SK-N-SH (cell line): ENCODE measurements at regions not wholly inside any gene's neighbourhood (a gene's known extent, or its start where the extent isn't known, plus 50 kb on each side); places are given as distances from the start of the nearest gene placed in this dataset.

Source experiments
- CTCF ChIA-PET: fragments of 300-600, 350-600 bp; formaldehyde crosslinking; extraction: SDS; loops from one replicate; lab custom pipeline; 2021; lab: Yijun Ruan, JAX
- POLR2A ChIA-PET: fragments of 350-600 bp; sonication (Branson Sonifier 250); formaldehyde crosslinking; extraction: SDS; loops from one replicate; lab custom pipeline; 2020; ENCODE audit warnings: antibody characterized with exemption, inconsistent platforms; lab: Yijun Ruan, JAX
- DNase-seq: peaks from one replicate; pipeline ENCODE4 v3.0.0; 2012
- H2AFZ ChIP-seq: fragments of 200-600 bp; sonication (generic); 2 replicates; pipeline ENCODE4 v1.8.1; 2016; ENCODE audit warnings: antibody characterized with exemption, mild to moderate bottlenecking, low read depth
- H3F3A ChIP-seq: fragments of 200-600 bp; sonication (generic); replicated peaks from 2 replicates; pipeline ENCODE3; 2016; ENCODE audit warnings: antibody characterized with exemption, mild to moderate bottlenecking; ENCODE audit not compliant: insufficient read depth
- H3K27ac ChIP-seq, 2 experiments: fragments of 200-500 bp in 1 of 2; fragments of 200-600 bp in 1 of 2; sonication (Bioruptor generic) in 1 of 2; sonication (generic), shearing (Covaris generic) in 1 of 2; 2 replicates each; pipeline versions ENCODE4 v1.5.1 to v1.6.1; 2014 to 2016; ENCODE audit warnings: low read depth in 2 of 2, inconsistent platforms in 1 of 2, low read length in 1 of 2, mild to moderate bottlenecking in 1 of 2, mixed read lengths in 1 of 2
- H3K27me3 ChIP-seq: fragments of 200-600 bp; sonication (generic), shearing (Covaris generic); 2 replicates; pipeline ENCODE4 v1.6.1; 2016; ENCODE audit warnings: mixed run types; ENCODE audit not compliant: insufficient read depth
- H3K36me3 ChIP-seq, 2 experiments: fragments of 200-500 bp in 1 of 2; fragments of 200-600 bp in 1 of 2; sonication (Bioruptor generic) in 1 of 2; sonication (generic) in 1 of 2; replicated peaks in 1 of 2; 2 replicates each; pipeline versions ENCODE3 to v1.5.1; 2014 to 2016; ENCODE audit warnings: low read length in 1 of 2, mild to moderate bottlenecking in 1 of 2; ENCODE audit not compliant: insufficient read depth in 2 of 2, control insufficient read depth in 1 of 2
- H3K4me1 ChIP-seq, 2 experiments: fragments of 200-500 bp in 1 of 2; fragments of 200-600 bp in 1 of 2; sonication (Bioruptor generic) in 1 of 2; sonication (generic), shearing (Covaris generic) in 1 of 2; 2 replicates each; pipeline versions ENCODE4 v1.5.1 to v1.6.1; 2014 to 2016; ENCODE audit warnings: low read depth in 1 of 2, low read length in 1 of 2, mixed run types in 1 of 2; ENCODE audit not compliant: insufficient read depth in 2 of 2, control insufficient read depth in 1 of 2
- H3K4me2 ChIP-seq: fragments of 200-600 bp; sonication (generic), shearing (Covaris generic); 2 replicates; pipeline ENCODE4 v1.6.1; 2017; ENCODE audit warnings: mixed run types
- H3K4me3 ChIP-seq, 2 experiments: fragments of 200-500 bp in 1 of 2; fragments of 200-600 bp in 1 of 2; sonication (Bioruptor generic) in 1 of 2; sonication (generic), shearing (Covaris generic) in 1 of 2; 2 replicates each; pipeline versions ENCODE4 v1.5.1 to v1.8.1; 2014 to 2016; ENCODE audit warnings: low read depth in 2 of 2, inconsistent platforms in 1 of 2, low read length in 1 of 2, mild to moderate bottlenecking in 1 of 2, mixed read lengths in 1 of 2, moderate library complexity in 1 of 2
- H3K79me2 ChIP-seq: fragments of 200-600 bp; sonication (generic); 2 replicates; pipeline ENCODE4 v1.8.1; 2017; ENCODE audit warnings: mild to moderate bottlenecking; ENCODE audit not compliant: insufficient read depth
- H3K9ac ChIP-seq: fragments of 200-600 bp; sonication (generic); 2 replicates; pipeline ENCODE4 v1.6.1; 2017; ENCODE audit warnings: mixed run types
- H3K9me2 ChIP-seq: fragments of 200-600 bp; sonication (generic); 2 replicates; pipeline ENCODE4 v1.6.1; 2017; ENCODE audit warnings: mixed run types
- H3K9me3 ChIP-seq: fragments of 200-600 bp; sonication (generic); 2 replicates; pipeline ENCODE4 v1.6.1; 2017; ENCODE audit warnings: mixed run types, mild to moderate bottlenecking, moderate library complexity
- H4K20me1 ChIP-seq: fragments of 200-600 bp; sonication (generic); 2 replicates; pipeline ENCODE4 v1.6.1; 2017; ENCODE audit warnings: mild to moderate bottlenecking, mixed run types; ENCODE audit not compliant: insufficient read depth
- CHD2 ChIP-seq: fragments of 150-350 bp; IDR thresholded peaks from 2 replicates; pipeline ENCODE4 v1.6.1; 2018; ENCODE audit warnings: low read length; ENCODE audit not compliant: partially characterized antibody
- EP300 ChIP-seq, 2 experiments: IDR thresholded peaks; 2 replicates each; pipeline versions ENCODE4 v1.4.0 to v1.6.1; 2012; ENCODE audit warnings: borderline replicate concordance in 1 of 2, low read depth in 1 of 2, low read length in 1 of 2
- EZH2phosphoT487 ChIP-seq: fragments of 200-600 bp; sonication (generic); IDR thresholded peaks from 2 replicates; pipeline ENCODE4 v1.6.1; 2017; ENCODE audit warnings: low read depth, mixed run types, mild to moderate bottlenecking, antibody characterized with exemption, moderate library complexity, borderline replicate concordance
- FOXJ3 ChIP-seq: sonication (generic); formaldehyde crosslinking; IDR thresholded peaks from 2 replicates; pipeline ENCODE4 v1.5.1; 2020; ENCODE audit warnings: mild to moderate bottlenecking, missing genetic modification reagents
- FOXM1 ChIP-seq: IDR thresholded peaks from 2 replicates; pipeline ENCODE4 v1.4.0; 2012; ENCODE audit warnings: low read depth, mild to moderate bottlenecking
- GABPA ChIP-seq: IDR thresholded peaks from 2 replicates; pipeline ENCODE4 v1.4.0; 2012; ENCODE audit warnings: low read depth, mild to moderate bottlenecking
- JUND ChIP-seq: IDR thresholded peaks from 2 replicates; pipeline ENCODE4 v1.4.0; 2012
- NRF1 ChIP-seq: IDR thresholded peaks from 2 replicates; pipeline ENCODE4 v1.6.1; 2012; ENCODE audit warnings: low read depth, mild to moderate bottlenecking, low read length
- POLR2AphosphoS5 ChIP-seq: IDR thresholded peaks from 2 replicates; pipeline ENCODE4 v1.6.1; 2012; ENCODE audit warnings: low read depth, low read length
- RAD21 ChIP-seq: IDR thresholded peaks from 2 replicates; pipeline ENCODE4 v1.6.1; 2012; ENCODE audit warnings: mild to moderate bottlenecking, low read length
- RCOR1 ChIP-seq: fragments of 150-350 bp; IDR thresholded peaks from 2 replicates; pipeline ENCODE4 v1.6.1; 2017; ENCODE audit warnings: antibody characterized with exemption, low read length
- SIN3A ChIP-seq: IDR thresholded peaks from 2 replicates; pipeline ENCODE4 v1.6.1; 2012; ENCODE audit warnings: low read depth, mild to moderate bottlenecking, low read length, moderate library complexity, borderline replicate concordance
- SMC3 ChIP-seq: IDR thresholded peaks from 2 replicates; pipeline ENCODE4 v1.6.1; 2012; ENCODE audit warnings: low read depth, low read length, improper control_type of control experiment
- TAF1 ChIP-seq: IDR thresholded peaks from 2 replicates; pipeline ENCODE4 v1.6.1; 2012; ENCODE audit warnings: low read depth, mild to moderate bottlenecking, low read length, moderate library complexity, borderline replicate concordance
- TCF12 ChIP-seq: IDR thresholded peaks from 2 replicates; pipeline ENCODE4 v1.4.0; 2012
- WGBS: methylation state at CpG from one replicate; pipeline ENCODE4 v1.1.6; 2017; ENCODE audit warnings: low lambda C conversion rate; 5-methylcytosine and 5-hydroxymethylcytosine counted together
- TF ChIP-seq, protein P1 (sequence below): IDR thresholded peaks from 2 replicates; pipeline ENCODE4 v1.6.1; 2012; ENCODE audit warnings: mild to moderate bottlenecking, low read depth, low read length, moderate library complexity
- TF ChIP-seq, protein P2 (sequence below): fragments of 150-350 bp; IDR thresholded peaks from 2 replicates; pipeline ENCODE4 v1.6.1; 2017; ENCODE audit warnings: antibody characterized with exemption, low read length, low read depth, borderline replicate concordance
- TF ChIP-seq, protein P3 (sequence below): IDR thresholded peaks from 2 replicates; pipeline ENCODE4 v1.4.0; 2012; ENCODE audit warnings: low read depth, borderline replicate concordance
- TF ChIP-seq, protein P4 (sequence below): fragments of 200-600 bp; sonication (generic); IDR thresholded peaks from 2 replicates; pipeline ENCODE4 v1.6.1; 2017; ENCODE audit warnings: antibody characterized with exemption, mild to moderate bottlenecking, moderate library complexity
- TF ChIP-seq, protein P5 (sequence below): IDR thresholded peaks from 2 replicates; pipeline ENCODE4; 2012

DNA sequence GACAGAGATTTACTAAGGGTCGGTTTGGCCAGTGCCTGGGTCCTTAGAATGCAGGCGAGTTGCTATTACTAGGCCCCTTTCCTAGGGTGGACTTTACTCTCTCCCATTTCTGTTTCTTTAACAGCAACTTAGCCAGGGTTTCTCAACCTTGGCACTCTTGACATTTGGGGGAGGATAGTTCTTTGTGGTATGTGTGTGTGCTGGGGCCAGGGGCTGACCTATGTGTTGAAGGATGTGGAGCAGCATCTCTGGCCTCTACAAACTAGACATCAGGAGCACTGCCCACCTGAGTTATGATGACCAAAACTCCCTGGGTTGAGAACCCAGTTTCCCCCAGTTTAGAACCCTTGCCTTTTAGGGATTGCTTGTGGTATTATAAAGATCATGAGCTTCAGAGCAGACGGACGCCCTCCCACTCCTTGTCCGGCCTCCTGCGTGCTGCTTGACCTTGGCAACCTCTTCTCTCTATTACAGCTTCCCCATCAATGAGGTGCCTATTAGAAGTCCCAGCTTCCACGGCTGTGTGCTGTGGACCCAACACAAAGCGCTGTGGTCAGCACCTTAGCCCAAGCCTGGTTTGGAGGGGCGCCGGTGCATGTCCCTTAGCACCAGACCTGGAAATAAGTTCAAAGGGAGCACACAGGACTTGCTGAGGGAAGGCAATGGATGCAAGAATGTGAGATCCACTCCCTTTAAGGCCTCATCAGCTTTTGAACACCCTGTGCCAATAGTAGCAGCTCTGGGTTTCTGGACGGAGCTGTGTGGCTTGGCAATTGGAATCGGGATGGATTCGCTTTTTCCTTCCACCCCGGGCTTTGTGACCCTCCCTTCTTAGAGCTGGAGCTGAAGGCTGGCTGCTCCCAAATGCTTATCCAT, 239.2 kb upstream of the MAF start (continued):
- TF ChIP-seq EZH2phosphoT487 (no peak), GABPA (no peak)
- TF ChIP-seq, all 33 proteins: peak for 0

DNA sequence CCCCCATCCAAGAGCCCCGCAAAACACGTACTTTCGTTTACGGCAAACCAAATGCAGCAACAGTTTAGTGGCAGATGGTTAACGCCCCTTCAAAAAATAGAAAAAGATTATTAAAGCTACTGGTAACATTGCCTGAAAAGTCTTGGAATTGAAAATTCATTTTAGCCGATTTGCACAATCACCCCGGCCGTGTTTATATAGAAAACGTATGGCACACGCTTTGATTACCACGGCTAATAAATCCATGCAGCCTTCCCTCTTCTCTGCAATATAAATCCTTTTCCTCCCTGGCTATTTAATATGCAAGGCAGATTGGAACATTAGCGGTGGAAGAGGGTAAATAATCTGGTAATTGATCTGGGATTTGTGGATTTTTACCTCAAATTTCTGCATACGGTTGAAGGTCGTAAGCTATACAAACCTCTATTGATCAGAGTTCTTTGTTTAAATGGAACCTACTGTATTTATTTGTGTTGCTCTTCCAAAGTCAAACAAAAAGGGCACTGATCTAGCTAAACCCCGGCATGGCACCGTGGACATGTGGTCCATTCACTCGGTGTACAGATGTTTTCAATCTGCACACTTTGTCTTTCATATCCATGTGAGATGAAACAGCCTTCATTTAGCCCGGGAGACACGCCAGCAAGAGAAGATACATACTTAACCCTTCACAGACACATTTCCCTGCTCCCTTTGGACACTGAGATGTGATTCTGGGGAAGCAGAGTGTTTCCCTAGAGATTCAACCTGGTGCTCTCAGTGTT, 238.1 kb upstream of the MAF start:
- Histone ChIP-seq H2AFZ (no peak overlapping the region), H3K79me2 (no peaks in the 10 kb centered on the region), H3K4me2 (no peak overlapping the region), H3K27me3 (no peaks in the 10 kb centered on the region), H3K4me3 (no peak overlapping the region), H3K9me2 (no peaks in the 10 kb centered on the region), H3K4me1 (peaks cover 0 to 15% of the 10 kb centered on the region in 2 experiments; a peak in 1 of 4 replicates), H3F3A (no peaks in the 10 kb centered on the region), H3K27ac (peak overlapping the region in 1 of 2 experiments; percentile 76; a peak in 2 of 4 replicates), H3K9ac (no peak overlapping the region), H4K20me1 (no peaks in the 10 kb centered on the region), H3K9me3 (no peaks in the 10 kb centered on the region), H3K36me3 (no peaks in the 10 kb centered on the region)
- POLR2A ChIA-PET = interaction anchor here (0.6 kb wide), 1 partner anchor 236 kb away, joined by 3 read pairs; no protein-coding TSS in a partner anchor
- DNase-seq = peak; percentile 68
- CTCF ChIA-PET = interaction anchor here (0.7 kb wide), 1 partner anchor 511 kb away, joined by 3 read pairs; no protein-coding TSS in a partner anchor
- WGBS = 43% methylated on average over 19 of the region's 19 CpGs
- TF ChIP-seq, protein P1, sequence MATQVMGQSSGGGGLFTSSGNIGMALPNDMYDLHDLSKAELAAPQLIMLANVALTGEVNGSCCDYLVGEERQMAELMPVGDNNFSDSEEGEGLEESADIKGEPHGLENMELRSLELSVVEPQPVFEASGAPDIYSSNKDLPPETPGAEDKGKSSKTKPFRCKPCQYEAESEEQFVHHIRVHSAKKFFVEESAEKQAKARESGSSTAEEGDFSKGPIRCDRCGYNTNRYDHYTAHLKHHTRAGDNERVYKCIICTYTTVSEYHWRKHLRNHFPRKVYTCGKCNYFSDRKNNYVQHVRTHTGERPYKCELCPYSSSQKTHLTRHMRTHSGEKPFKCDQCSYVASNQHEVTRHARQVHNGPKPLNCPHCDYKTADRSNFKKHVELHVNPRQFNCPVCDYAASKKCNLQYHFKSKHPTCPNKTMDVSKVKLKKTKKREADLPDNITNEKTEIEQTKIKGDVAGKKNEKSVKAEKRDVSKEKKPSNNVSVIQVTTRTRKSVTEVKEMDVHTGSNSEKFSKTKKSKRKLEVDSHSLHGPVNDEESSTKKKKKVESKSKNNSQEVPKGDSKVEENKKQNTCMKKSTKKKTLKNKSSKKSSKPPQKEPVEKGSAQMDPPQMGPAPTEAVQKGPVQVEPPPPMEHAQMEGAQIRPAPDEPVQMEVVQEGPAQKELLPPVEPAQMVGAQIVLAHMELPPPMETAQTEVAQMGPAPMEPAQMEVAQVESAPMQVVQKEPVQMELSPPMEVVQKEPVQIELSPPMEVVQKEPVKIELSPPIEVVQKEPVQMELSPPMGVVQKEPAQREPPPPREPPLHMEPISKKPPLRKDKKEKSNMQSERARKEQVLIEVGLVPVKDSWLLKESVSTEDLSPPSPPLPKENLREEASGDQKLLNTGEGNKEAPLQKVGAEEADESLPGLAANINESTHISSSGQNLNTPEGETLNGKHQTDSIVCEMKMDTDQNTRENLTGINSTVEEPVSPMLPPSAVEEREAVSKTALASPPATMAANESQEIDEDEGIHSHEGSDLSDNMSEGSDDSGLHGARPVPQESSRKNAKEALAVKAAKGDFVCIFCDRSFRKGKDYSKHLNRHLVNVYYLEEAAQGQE = no peak
- no peak for TF ChIP-seq JUND
- no peak for TF ChIP-seq NRF1
- TF ChIP-seq EP300 (IDR thresholded peaks at IDR 0.05; ENCODE audit: borderline replicate concordance in 1 of 2, low read depth in 1 of 2, low read length in 1 of 2) = peak in 1 of 2 experiments; percentile 83; a peak in 2 of 4 replicates
- TF ChIP-seq, protein P2, sequence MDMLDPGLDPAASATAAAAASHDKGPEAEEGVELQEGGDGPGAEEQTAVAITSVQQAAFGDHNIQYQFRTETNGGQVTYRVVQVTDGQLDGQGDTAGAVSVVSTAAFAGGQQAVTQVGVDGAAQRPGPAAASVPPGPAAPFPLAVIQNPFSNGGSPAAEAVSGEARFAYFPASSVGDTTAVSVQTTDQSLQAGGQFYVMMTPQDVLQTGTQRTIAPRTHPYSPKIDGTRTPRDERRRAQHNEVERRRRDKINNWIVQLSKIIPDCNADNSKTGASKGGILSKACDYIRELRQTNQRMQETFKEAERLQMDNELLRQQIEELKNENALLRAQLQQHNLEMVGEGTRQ = no peak
- no peak for TF ChIP-seq FOXM1
- no peak for TF ChIP-seq SIN3A
- no peak for TF ChIP-seq POLR2AphosphoS5
- peak; percentile 81 for TF ChIP-seq CHD2
- TF ChIP-seq TAF1 = no peak
- TF ChIP-seq, protein P3, sequence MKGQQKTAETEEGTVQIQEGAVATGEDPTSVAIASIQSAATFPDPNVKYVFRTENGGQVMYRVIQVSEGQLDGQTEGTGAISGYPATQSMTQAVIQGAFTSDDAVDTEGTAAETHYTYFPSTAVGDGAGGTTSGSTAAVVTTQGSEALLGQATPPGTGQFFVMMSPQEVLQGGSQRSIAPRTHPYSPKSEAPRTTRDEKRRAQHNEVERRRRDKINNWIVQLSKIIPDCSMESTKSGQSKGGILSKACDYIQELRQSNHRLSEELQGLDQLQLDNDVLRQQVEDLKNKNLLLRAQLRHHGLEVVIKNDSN = no peak
- TF ChIP-seq, protein P4, sequence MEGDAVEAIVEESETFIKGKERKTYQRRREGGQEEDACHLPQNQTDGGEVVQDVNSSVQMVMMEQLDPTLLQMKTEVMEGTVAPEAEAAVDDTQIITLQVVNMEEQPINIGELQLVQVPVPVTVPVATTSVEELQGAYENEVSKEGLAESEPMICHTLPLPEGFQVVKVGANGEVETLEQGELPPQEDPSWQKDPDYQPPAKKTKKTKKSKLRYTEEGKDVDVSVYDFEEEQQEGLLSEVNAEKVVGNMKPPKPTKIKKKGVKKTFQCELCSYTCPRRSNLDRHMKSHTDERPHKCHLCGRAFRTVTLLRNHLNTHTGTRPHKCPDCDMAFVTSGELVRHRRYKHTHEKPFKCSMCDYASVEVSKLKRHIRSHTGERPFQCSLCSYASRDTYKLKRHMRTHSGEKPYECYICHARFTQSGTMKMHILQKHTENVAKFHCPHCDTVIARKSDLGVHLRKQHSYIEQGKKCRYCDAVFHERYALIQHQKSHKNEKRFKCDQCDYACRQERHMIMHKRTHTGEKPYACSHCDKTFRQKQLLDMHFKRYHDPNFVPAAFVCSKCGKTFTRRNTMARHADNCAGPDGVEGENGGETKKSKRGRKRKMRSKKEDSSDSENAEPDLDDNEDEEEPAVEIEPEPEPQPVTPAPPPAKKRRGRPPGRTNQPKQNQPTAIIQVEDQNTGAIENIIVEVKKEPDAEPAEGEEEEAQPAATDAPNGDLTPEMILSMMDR = no peak
- TF ChIP-seq FOXJ3 (CRISPR knock-in tag) = no peak
- peak; percentile 17; the same call in 1 of the 2 replicates for TF ChIP-seq TCF12
- TF ChIP-seq, protein P5, sequence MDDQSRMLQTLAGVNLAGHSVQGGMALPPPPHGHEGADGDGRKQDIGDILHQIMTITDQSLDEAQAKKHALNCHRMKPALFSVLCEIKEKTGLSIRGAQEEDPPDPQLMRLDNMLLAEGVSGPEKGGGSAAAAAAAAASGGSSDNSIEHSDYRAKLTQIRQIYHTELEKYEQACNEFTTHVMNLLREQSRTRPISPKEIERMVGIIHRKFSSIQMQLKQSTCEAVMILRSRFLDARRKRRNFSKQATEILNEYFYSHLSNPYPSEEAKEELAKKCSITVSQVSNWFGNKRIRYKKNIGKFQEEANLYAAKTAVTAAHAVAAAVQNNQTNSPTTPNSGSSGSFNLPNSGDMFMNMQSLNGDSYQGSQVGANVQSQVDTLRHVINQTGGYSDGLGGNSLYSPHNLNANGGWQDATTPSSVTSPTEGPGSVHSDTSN = no peak
- TF ChIP-seq RCOR1 = peak; percentile 74
- 0 out of 2 replicates have a peak, but pooled peaks have one; percentile 20 for TF ChIP-seq RAD21
- no peak for TF ChIP-seq SMC3
